Adipocyte (in vitro differentiated cells): ENCODE measurements at regions not wholly inside any gene's neighbourhood (a gene's known extent, or its start where the extent isn't known, plus 50 kb on each side); places are given as distances from the start of the nearest gene placed in this dataset.

ENCODE experiments used
- DNase-seq: peaks from one replicate; pipeline ENCODE4 v3.0.0-alpha.2; 2015; ENCODE audit warnings: low read depth
- H3K27me3 ChIP-seq: replicated peaks from 2 replicates; pipeline ENCODE4 v1.7.0; 2013; ENCODE audit warnings: mild to moderate bottlenecking, low read length, moderate library complexity; ENCODE audit not compliant: control insufficient read depth, insufficient read depth
- H3K36me3 ChIP-seq: 2 replicates; pipeline ENCODE4 v1.7.0; 2013; ENCODE audit warnings: low read length, mild to moderate bottlenecking, moderate library complexity; ENCODE audit not compliant: control insufficient read depth, insufficient read depth, severe bottlenecking
- H3K4me1 ChIP-seq: 2 replicates; pipeline ENCODE4 v1.7.0; 2013; ENCODE audit warnings: mild to moderate bottlenecking, low read length, moderate library complexity; ENCODE audit not compliant: control insufficient read depth, insufficient read depth
- H3K4me3 ChIP-seq: 2 replicates; pipeline ENCODE4 v1.7.0; 2013; ENCODE audit warnings: mild to moderate bottlenecking, low read length, moderate library complexity
- H3K9ac ChIP-seq: 2 replicates; pipeline ENCODE4 v1.7.0; 2013; ENCODE audit warnings: mild to moderate bottlenecking, low read length, moderate library complexity
- H3K9me3 ChIP-seq: 2 replicates; pipeline ENCODE4 v1.7.0; 2013; ENCODE audit warnings: mild to moderate bottlenecking, low read length, moderate library complexity; ENCODE audit not compliant: control insufficient read depth

DNA sequence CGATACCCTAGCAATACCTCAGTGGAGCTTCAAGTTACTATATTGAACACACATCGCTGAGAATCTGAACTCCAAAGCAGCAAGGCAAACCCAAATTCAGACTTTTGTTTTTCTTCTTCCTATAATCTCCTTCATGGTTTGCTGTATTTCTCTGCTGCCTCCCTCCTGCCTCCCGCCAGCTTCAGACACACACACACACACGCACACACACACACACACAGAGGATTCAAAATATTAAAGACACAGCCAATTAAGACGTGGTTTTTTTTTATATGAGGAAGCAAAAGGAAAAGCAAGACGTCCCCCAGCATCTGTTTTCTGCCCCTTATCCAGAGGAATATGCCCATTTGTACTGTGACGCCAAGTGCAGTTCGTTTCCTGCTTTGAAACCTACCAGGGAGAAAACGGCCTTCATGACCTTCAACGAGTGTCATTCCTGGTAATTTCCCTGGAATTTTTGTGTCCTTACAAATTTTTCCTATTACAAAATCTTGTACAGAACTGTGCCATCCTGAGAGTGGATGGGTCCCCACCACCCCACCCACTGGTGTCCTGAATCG is 547.9 kb upstream of the ID2 start:
- H3K9me3 ChIP-seq: no peaks in the 10 kb centered on the region
- DNase-seq: no peak
- H3K4me3 ChIP-seq: no peak overlapping the region
- H3K9ac ChIP-seq: no peak overlapping the region
- no peaks in the 10 kb centered on the region for H3K27me3 ChIP-seq
- peaks cover 6% of the 10 kb centered on the region for H3K4me1 ChIP-seq
- H3K36me3 ChIP-seq: no peaks in the 10 kb centered on the region

DNA sequence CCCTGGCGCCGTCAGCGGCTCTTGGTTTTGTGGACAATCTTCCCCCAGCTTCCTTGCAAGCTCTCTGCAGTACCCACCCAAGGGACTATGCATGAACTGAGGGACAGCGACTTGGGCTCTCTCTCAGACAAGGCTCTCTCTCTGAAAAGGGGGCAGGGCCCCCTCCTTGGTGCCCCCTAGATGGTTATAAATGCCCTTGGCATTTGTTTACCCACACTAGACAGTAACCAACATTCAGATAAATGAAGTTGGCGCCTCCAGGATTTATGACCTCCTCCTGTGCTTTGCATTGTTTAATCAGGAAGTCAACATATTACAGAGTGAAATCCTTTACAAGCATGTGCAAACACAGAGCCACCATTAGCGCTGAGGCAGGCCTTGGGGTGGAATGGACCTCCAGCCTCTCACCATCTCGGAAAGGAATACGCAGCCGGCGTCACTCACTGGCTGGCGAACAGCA is 547.4 kb upstream of the ID2 start:
- no peaks in the 10 kb centered on the region for H3K27me3 ChIP-seq
- no peak for DNase-seq
- H3K36me3 ChIP-seq: no peaks in the 10 kb centered on the region
- H3K4me1 ChIP-seq: peaks cover 10% of the 10 kb centered on the region
- no peak overlapping the region for H3K4me3 ChIP-seq
- H3K9ac ChIP-seq: no peak overlapping the region
- H3K9me3 ChIP-seq: no peaks in the 10 kb centered on the region

DNA sequence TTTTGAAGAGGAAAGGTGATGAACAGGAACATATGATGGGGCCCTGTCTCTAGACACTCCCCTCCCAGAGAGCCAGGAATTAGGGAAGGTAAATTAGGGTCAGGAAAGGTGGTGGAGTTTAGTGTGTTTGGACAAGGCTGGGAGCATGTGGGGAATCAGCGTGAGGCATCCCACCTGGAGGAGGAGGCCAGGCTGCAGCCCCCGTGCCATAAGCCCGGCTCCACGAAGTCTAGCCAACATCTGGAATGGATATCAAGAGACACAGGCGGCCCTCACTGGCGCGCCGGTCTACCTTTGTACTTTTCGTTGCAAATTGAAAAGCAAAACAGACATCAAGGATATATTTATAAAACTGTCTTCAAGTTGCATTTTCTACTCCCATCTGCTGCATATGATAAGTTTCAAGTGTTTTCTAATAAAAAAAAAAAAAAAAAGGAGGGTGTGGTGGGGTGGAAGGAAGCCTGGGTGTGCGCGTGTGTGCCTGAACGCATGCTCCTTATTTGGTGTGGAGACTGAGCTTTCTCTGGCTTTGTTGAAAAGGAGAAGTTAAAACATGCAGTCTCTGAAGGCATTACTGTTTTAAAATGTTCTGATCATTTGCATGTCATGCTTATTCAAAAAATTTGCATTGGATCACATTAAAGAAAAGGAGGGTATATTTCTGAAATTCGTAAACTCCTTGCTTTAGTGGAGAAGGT is 546.7 kb upstream of the ID2 start:
- H3K4me3 ChIP-seq: no peak overlapping the region
- no peak for DNase-seq

DNA sequence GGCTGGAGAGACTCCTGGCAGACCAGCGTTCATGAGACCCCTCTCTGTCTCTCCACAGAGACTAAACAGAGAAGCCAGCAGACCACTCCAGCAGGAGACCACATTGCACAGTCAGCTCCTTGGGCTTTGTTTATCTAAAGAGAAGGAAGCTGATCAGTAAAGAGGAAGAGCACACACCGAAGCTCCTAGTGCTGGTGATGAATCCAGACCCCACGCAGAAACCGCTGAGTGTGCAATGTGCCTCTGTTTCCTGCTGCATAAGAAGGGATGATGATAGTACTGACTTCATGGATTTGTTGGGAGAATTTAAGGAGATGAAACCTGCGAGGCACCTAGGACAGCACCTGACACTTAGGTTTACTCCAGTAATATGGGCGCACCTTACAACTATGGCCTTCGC is 544.1 kb upstream of the ID2 start:
- no peak overlapping the region for H3K9ac ChIP-seq
- DNase-seq: no peak
- no peak overlapping the region for H3K4me3 ChIP-seq
- no peaks in the 10 kb centered on the region for H3K27me3 ChIP-seq
- no peaks in the 10 kb centered on the region for H3K9me3 ChIP-seq
- peaks cover 27% of the 10 kb centered on the region for H3K4me1 ChIP-seq
- no peaks in the 10 kb centered on the region for H3K36me3 ChIP-seq

More for the DNA sequence above, 546.7 kb upstream of the ID2 start:
- Histone ChIP-seq H3K27me3 (no peaks in the 10 kb centered on the region), H3K4me1 (peaks cover 16% of the 10 kb centered on the region), H3K36me3 (no peaks in the 10 kb centered on the region), H3K9me3 (no peaks in the 10 kb centered on the region), H3K9ac (no peak overlapping the region)

DNA sequence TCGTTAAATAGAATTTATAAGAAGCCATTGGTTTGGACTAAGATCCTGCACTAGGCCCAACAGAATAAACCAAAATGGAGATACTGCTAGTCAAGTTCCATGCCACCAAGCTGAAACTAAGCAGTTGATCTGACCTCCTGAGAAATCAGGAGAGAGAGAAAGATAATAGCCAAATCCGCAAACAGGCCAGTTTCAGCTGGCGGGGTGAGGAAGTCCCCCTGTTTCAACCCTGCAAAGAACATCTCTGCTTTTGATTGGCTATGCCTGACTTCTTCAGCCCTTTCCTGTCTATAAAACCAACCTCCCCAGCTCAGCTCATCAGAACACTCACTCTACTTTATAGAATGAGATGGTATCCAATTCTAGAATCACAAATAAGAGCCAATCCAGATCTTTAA is 543.3 kb upstream of the ID2 start:
- H3K27me3 ChIP-seq: no peaks in the 10 kb centered on the region
- no peaks in the 10 kb centered on the region for H3K36me3 ChIP-seq
- peaks cover 27% of the 10 kb centered on the region for H3K4me1 ChIP-seq
- peak overlapping the region; percentile 29 for H3K4me3 ChIP-seq
- H3K9me3 ChIP-seq: no peaks in the 10 kb centered on the region
- peak overlapping the region; percentile 72 for H3K9ac ChIP-seq
- no peak for DNase-seq

DNA sequence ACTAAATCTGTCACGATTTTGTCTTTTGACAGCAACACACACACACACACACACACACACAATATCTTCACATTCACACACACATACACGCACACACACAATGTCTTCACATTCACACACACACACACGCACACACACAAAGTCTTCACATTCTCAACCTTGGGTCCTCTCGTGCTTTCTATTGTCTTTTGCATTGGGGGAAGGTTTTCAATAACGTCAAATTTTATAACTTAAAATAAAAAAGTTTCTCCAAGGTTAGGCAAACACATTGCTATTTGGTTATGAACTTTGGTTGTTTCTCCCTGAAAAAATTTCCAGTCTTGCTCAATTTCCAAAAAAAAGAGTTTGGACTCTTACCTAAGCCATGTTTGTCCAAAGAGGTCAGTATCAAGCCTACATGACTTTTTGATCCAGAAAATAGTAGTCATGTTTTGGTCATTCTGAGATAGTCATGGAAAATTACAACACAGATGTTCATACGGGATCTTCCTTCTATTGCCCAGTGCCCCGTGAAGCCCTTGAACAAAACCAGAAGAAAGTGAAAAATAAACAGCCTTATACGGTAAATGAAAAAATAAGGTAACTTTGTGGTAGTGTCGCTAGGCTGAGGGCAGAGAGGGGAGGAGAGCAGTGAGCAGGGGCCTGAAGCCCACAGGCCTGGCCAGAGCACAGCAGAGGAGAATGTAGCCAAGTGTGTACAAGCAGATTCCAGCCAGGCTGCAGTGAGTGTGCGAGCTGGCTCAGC is 542.8 kb upstream of the ID2 start:
- H3K9ac ChIP-seq: peak overlapping the region; percentile 83
- peak overlapping the region; percentile 39 for H3K4me3 ChIP-seq
- no peak for DNase-seq
- H3K9me3 ChIP-seq: no peaks in the 10 kb centered on the region
- no peaks in the 10 kb centered on the region for H3K27me3 ChIP-seq
- H3K36me3 ChIP-seq: no peaks in the 10 kb centered on the region
- H3K4me1 ChIP-seq: peaks cover 27% of the 10 kb centered on the region

DNA sequence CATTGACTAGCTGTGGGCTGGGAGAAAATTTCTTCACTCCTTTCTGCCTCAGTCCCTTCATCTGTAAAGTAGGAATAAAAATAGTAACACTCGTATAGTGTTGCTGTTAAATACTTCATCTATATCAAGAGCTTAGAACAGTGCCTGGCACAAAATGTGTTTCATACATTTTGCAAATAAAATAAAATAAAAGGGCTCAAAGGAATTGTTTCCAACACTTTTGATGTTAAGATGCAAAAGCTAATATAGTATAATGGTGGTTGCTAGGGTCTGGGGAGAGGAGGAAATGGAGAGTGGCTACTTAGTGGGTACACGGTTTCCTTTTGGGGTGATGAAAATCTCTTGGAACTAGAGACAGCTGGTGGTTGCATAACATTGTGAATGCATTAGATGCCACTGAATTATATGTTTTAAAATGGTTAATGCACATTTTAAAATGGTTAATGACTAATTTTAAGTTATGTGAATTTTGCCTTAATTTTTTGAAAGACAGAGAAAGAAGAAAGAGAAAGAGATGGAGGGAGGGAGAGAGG is 542.1 kb upstream of the ID2 start:
- Histone ChIP-seq H3K27me3 (no peaks in the 10 kb centered on the region), H3K36me3 (no peaks in the 10 kb centered on the region), H3K4me3 (peak overlapping the region; percentile 39), H3K9ac (peak overlapping the region; percentile 83), H3K4me1 (peaks cover 27% of the 10 kb centered on the region), H3K9me3 (no peaks in the 10 kb centered on the region)
- DNase-seq: no peak

DNA sequence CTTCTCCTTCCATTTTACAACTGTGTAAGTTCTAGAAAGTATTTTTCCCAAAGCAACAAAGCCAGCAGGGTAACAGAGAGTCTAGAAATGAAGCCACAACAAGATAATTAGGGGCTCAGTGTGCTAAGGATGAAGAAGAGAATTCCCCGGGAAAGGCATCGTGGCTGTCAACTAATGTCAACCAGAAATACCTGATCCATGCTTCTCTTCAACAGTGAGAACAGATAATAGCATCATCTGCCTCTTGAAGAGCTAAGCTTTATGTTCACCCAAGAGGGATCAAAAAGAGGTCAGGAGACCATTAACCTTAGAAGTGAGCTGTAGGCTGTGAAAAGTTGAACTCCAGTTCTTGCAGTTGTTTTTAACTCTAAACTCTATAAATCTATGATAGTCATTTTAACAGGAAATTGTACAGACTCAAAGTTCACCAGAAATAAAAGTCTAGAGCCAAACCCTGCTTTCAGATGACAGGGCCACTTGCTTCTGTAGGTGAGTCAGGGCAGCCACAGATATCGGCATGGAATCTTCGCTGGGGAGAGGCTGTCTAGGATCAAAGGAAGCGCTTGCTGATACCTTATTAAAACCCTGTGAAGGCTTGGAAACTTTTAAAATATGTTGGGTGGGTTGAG is 540.7 kb upstream of the ID2 start:
- H3K36me3 ChIP-seq: no peaks in the 10 kb centered on the region
- no peak overlapping the region for H3K9ac ChIP-seq
- no peak for DNase-seq
- H3K9me3 ChIP-seq: no peaks in the 10 kb centered on the region
- no peaks in the 10 kb centered on the region for H3K27me3 ChIP-seq
- peaks cover 34% of the 10 kb centered on the region for H3K4me1 ChIP-seq
- H3K4me3 ChIP-seq: no peak overlapping the region

DNA sequence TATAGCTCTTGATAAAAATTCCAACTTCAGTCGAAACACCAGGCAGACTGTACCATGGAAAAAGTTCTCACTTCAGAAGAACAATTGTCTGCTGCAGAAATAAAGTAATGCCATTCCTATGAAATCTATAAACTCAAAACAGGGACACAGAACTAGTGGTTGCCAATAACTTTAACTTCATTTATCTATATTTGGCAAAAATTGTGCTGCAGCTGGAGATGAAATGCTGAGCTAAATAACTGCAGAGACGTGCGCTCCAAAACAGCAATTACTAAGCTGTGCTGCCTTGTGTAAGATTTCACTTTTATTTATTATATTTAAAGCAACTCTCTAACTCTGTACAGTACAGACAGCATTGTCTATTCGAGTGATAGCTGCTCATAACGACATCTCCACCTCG is 540.1 kb upstream of the ID2 start:
- no peaks in the 10 kb centered on the region for H3K36me3 ChIP-seq
- H3K9ac ChIP-seq: no peak overlapping the region
- H3K4me3 ChIP-seq: peak overlapping the region; percentile 1
- H3K4me1 ChIP-seq: peaks cover 40% of the 10 kb centered on the region
- H3K27me3 ChIP-seq: no peaks in the 10 kb centered on the region
- H3K9me3 ChIP-seq: no peaks in the 10 kb centered on the region
- DNase-seq: no peak

DNA sequence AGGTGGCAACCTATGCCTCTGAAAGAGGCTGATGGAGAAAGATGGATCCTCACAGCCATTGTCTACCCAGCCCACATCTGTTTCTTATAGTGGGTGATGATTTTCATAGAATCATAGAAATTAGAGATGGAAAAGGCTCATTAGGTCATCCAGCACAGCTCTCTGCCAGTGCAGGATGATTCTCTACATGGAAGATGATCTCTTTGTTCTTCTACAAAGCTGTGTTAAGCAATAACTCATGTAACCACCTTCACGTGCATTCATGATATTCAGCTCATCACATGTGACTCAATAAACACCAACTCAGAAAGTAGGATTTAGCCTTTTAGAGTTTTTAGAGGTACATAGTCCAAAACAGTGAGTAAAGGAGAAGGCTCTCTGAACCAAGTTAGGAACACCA is 539.4 kb upstream of the ID2 start:
- H3K9me3 ChIP-seq: no peaks in the 10 kb centered on the region
- H3K9ac ChIP-seq: no peak overlapping the region
- no peaks in the 10 kb centered on the region for H3K36me3 ChIP-seq
- no peaks in the 10 kb centered on the region for H3K27me3 ChIP-seq
- H3K4me1 ChIP-seq: peaks cover 41% of the 10 kb centered on the region
- no peak for DNase-seq
- H3K4me3 ChIP-seq: no peak overlapping the region

DNA sequence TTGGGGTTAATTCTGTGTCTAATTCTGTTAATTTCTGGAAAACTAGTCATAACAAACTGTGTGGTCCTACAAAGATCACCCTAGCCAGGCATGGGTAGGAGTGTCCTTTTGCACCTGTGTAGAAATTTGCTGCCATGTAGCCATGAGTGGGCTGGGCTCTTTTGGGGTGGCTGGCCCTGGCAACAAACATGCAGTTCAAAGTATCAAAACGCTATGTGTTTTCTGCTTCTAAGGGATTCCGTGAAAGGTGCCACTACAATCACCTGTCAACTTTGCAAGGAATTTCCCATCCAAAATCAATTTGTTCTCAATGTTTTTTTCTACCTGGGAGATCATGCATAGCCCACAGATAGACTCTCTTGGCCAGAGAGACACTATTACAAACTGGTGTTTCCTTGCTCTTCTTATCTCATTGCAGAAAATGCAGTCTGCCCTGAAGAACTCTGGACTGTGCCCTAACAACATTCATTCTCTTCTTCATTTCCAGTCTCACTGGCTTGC is 537.7 kb upstream of the ID2 start:
- DNase-seq: no peak

More for the DNA sequence above, 537.7 kb upstream of the ID2 start:
- Histone ChIP-seq H3K9ac (no peak overlapping the region), H3K9me3 (no peaks in the 10 kb centered on the region), H3K4me3 (no peak overlapping the region), H3K27me3 (no peaks in the 10 kb centered on the region), H3K36me3 (no peaks in the 10 kb centered on the region), H3K4me1 (peaks cover 45% of the 10 kb centered on the region)
